ENCODE measurements at regions not wholly inside any gene's neighbourhood (a gene's known extent, or its start where the extent isn't known, plus 50 kb on each side); places are given as distances from the start of the nearest gene placed in this dataset.

DNA sequence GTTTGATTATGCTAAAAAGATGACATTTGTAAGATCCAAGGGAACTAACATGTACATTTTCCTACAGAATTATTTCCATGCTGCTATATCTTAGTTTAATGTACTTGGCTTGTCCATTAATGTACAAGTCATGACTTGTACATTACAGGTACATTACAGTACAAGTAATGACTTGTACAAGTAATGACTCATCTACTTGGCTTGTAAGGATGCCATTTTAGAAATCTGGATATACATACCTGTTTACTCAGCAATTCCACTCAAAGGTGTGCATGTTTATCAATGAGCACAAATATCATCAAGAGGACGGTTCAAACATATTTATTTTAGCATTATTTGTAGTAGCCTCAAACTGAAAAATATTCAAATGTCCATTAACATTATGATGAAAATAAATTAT is 87.0 kb upstream of the TRPC4 start:
- TF ChIP-seq POLR2A (IDR thresholded peaks at IDR 0.05), result no peak
- TF ChIP-seq, protein P1, sequence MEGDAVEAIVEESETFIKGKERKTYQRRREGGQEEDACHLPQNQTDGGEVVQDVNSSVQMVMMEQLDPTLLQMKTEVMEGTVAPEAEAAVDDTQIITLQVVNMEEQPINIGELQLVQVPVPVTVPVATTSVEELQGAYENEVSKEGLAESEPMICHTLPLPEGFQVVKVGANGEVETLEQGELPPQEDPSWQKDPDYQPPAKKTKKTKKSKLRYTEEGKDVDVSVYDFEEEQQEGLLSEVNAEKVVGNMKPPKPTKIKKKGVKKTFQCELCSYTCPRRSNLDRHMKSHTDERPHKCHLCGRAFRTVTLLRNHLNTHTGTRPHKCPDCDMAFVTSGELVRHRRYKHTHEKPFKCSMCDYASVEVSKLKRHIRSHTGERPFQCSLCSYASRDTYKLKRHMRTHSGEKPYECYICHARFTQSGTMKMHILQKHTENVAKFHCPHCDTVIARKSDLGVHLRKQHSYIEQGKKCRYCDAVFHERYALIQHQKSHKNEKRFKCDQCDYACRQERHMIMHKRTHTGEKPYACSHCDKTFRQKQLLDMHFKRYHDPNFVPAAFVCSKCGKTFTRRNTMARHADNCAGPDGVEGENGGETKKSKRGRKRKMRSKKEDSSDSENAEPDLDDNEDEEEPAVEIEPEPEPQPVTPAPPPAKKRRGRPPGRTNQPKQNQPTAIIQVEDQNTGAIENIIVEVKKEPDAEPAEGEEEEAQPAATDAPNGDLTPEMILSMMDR (IDR thresholded peaks at IDR 0.05), result no peak
